Globus pallidus (tissue), 1 donor: ENCODE measurements at regions not wholly inside any gene's neighbourhood (a gene's known extent, or its start where the extent isn't known, plus 50 kb on each side); places are given as distances from the start of the nearest gene placed in this dataset.
"Not testable (repeated sequence)": the region's sequence is repeated elsewhere in the genome, so short reads cannot be mapped to it uniquely, and the experiment has no call there.

ENCODE experiments used
- DNase-seq: peaks from one replicate; pipeline ENCODE4 v3.0.0-alpha.2; 2015; ENCODE audit warnings: low spot score

DNA sequence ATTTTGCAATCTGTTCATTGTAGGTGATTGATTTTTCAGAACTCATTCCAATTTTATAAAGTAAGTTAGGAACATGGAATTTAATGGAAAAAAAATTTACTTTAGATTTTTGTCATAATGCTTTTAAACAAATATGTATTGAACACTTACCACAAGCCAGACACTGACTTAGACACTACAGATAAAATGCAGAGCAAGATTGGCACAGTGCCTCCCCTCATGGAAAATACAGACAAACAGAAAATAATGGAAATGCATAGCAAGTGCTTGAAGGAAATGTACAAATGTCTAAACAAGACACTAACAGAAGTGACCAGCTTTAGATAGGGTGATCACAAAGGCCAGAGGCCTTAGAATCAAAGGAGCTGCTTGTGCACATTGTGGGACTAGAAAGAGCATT lies 260.5 kb upstream of the ADGRL2 start:
- DNase-seq, result no peak

GRCh38 chr1:81529014-81529413 lies 271.7 kb upstream of the ADGRL2 start:
- no peak for DNase-seq

DNA sequence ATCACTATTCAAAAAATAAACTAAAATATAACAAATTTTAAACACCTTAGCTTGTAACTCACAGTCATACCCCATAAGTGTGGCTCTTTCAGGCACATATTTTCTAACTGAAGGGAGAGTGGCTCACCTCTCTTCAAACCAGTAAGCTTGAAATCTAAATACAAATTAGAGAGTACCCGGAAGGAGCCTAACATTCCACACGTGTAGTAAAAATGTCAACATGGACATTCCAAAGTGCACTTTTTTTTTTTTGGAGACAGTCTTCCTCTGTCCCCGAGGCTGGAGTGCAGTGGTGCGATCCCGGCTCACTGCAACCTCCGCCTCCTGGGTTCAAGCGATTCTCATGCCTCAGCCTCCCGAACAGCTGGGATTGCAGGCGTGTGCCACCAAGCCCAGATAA lies 275.6 kb upstream of the ADGRL2 start:
- no peak for DNase-seq

DNA sequence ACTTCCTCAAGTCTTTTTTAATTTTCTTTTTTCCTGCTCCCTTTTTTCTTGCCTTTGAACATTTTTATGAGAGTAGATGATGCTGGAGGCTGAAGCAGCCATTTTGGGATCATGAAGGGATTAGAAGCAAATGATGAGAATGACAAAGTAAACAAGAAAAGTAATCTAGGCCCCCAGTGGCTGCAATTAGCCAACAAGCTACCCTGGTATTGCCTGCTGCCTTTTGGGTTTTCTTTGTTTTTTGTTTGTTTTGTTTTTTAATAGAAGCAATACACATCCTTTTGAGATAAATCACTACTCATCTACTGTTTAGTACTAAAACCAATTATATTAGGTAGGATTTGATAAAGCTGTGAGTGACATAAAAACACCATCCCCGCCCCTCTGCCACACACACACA lies 280.7 kb upstream of the ADGRL2 start:
- DNase-seq, result no peak

- DNase-seq, result no peak
Measured at GRCh38 chr1:81517987-81518386, 282.7 kb upstream of the ADGRL2 start.

GRCh38 chr1:81513796-81514354 lies 286.9 kb upstream of the ADGRL2 start:
- no peak for DNase-seq

- no peak for DNase-seq
Measured at GRCh38 chr1:81512252-81513003, 288.3 kb upstream of the ADGRL2 start.

DNA sequence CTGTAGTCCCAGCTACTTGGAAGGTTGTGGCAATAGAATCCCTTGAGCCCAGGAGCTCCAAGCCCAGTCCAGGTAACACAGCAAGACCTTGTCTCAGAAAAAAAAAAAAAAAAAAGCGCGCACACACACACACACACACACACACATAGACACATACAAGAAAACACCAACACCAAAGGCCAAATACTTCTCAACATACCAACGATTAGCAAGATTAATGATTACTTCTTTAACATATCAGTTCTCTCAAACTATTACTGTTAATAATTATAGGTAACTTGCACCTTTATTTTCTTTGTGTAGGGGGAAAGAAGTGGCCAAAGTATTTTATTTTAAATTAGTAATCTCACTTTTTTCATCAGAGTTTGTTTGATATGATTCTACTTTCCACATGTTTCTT lies 289.5 kb upstream of the ADGRL2 start:
- no peak for DNase-seq

GRCh38 chr1:81510701-81511100 lies 290.0 kb upstream of the ADGRL2 start:
- DNase-seq, result no peak

DNA sequence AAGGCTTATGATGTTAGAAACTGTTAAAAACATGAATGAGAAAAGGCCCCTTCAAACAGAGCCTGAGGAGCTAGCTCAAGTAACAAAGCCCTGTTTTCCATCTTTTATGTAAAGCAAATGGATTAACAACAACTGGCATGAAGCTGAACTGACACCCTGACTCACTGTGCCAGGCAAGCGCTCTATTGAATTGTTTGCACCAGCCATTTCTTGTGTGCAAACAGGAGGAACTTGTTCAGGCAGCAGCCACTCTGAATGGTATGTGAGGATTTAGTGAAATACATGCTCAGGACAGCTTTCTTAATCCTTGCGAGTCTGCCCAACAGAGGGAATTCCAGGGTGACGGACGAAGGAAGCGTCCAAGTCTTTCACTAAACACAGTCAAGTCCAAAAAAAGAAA lies 291.1 kb upstream of the ADGRL2 start:
- DNase-seq, result no peak

DNA sequence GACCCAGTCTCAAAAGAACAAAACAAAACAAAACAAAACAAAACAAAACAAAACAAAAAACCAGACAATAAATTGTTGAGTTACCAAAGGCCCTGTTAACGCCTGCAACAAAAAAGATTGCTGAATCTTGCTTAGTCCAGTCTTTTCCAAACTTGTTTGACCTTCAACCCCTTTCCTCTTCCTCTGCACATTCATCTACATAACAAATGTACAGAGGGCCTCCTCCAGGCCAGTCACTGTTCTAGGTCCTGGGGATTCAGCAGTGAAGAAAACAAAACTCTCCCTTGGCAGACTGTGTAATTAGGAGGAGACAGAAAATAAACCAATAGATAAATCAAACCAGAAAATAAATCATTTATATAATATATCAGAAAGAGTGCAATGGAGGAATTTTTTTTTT lies 294.0 kb upstream of the ADGRL2 start:
- DNase-seq, result no peak

DNA sequence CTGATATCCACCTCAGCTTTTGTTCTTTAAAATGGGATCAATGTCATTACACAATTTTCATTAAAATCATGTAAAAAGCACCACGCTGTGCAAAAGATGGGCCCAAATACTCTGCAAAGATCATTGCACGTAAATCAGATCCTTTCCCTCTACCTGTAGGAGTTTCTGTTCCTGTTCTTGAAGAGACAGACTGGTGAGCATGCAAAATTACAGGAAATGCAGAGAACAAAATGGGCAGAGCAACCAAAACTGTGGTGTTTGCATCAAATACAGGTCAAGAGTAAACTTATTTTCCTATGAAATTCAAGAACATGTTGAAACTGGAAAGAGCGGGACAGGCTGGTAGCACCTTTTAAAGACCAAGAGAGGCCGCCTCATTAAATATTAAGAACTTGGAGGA lies 294.9 kb upstream of the ADGRL2 start:
- DNase-seq, result no peak

- DNase-seq, result not testable (repeated sequence)
Measured at GRCh38 chr1:81504820-81505219, 295.9 kb upstream of the ADGRL2 start.

GRCh38 chr1:81502705-81503104 lies 298.0 kb upstream of the ADGRL2 start:
- DNase-seq, result not testable (repeated sequence)

- DNase-seq, result not testable (repeated sequence)
Measured at GRCh38 chr1:81501485-81501884, 299.2 kb upstream of the ADGRL2 start.

- no peak for DNase-seq
Measured at GRCh38 chr1:81499487-81499886, 301.2 kb upstream of the ADGRL2 start.

DNA sequence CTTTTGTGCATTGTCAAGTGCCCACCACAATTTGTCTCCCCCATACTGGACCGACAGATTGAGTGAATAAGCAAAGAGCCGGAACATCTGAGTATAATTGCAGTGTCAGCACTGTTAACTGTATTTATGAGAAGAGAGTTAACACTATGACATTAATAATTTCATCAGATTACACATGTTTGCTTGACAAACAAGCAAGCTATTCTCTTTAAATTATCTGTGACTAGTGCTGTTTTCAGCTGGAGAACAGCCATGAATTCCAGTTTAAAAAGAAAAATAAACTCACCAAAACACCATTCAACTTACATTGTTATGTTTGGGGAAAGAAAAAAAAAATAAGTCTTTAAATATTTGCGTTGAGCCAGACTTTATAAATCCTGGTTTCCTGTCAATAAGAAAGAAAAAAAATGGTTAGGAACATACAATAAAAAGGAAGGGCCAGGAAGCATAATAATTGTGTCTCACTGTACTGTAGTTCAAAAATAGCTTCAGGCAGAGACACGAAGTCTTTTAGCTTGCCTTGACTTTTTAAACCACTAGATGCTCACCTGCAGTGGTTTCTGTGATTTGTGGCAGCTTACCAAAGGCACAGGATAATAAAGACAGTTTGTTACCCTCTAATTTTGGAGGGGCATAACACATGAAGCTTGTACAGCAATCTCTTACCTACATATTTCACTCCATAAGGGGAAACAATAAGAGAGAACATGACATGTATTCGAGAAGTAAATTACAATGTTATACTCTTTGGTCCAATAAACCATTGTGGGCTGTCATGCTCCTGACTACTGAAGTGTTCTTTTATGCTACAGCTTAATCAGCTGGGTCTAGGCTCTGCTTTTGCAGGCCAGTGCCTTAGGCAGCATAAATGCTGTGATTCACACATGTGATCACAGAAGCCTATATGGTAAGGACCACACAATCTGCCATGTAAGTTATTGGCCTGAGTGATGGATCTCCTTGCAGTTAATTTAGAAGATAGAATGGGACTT lies 302.0 kb upstream of the ADGRL2 start:
- no peak for DNase-seq

GRCh38 chr1:81496349-81496748 lies 304.4 kb upstream of the ADGRL2 start:
- DNase-seq, result no peak

GRCh38 chr1:81493102-81493869 lies 307.4 kb upstream of the ADGRL2 start:
- DNase-seq, result no peak

DNA sequence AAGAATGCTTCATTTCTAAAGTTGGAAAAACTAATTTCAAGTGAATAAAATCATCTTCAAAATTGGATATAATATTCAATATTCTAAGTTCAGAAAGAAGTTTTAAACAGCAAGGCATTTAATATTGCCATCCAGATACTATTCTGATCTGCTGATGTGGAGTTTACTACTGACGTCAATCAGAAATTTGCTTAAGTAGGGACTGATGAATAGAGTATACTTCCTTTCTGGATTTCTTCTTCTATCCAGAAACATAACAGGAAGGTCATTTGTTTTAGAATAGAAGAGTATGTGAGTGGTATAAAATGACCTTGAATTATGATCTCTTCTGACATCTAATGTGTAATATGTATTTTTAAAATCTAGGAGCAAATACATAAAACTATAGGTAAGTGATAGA lies 308.1 kb upstream of the ADGRL2 start:
- no peak for DNase-seq

DNA sequence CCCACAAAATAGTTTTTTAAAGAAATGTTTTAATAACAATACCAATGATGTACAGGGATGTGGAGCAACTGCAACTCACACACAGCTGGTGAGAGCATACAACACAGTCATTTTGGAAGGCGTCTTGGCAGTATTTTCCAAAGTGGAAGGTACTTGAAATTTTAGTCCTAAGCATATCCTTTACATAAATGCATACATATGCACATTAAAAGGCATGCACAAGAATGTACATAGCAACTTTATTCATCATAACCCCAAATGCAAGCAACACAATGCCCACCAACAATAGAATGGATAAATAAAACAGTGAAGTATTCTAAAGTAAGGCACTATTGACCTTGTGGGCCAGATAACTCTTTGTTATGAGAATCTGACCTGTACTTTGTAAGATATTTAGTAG lies 310.1 kb upstream of the ADGRL2 start:
- DNase-seq, result no peak

- DNase-seq, result no peak
Measured at GRCh38 chr1:81489372-81489934, 311.3 kb upstream of the ADGRL2 start.
